RCC 7860 (cell line): ENCODE measurements at regions not wholly inside any gene's neighbourhood (a gene's known extent, or its start where the extent isn't known, plus 50 kb on each side); places are given as distances from the start of the nearest gene placed in this dataset.

Source experiments
- DNase-seq: peaks from one replicate; pipeline ENCODE4 v3.0.0-alpha.2; 2015; ENCODE audit warnings: low spot score
- FAIRE-seq: peaks from 2 replicates; lab custom pipeline; 2012; peaks lifted over from hg19 to GRCh38; lab: Jason Lieb, UNC

- DNase-seq (no peak), FAIRE-seq (no peak)
Observed at GRCh38 chr1:5365751-5366150, 626.5 kb downstream of the NPHP4 start.

GRCh38 chr1:5364591-5364990 is 627.6 kb downstream of the NPHP4 start:
- DNase-seq (no peak), FAIRE-seq (no peak)

- FAIRE-seq (no peak), DNase-seq (no peak)
Observed at GRCh38 chr1:5354681-5355080, 637.5 kb downstream of the NPHP4 start.

- FAIRE-seq (no peak), DNase-seq (no peak)
Observed at GRCh38 chr1:5351366-5351765, 640.9 kb downstream of the NPHP4 start.

GRCh38 chr1:5349526-5349925 is 642.7 kb downstream of the NPHP4 start:
- no peak for FAIRE-seq
- DNase-seq = no peak

- DNase-seq = no peak
- no peak for FAIRE-seq
Observed at GRCh38 chr1:5348732-5349465, 643.3 kb downstream of the NPHP4 start.

GRCh38 chr1:5347726-5348125 is 644.5 kb downstream of the NPHP4 start:
- FAIRE-seq = no peak
- no peak for DNase-seq

- no peak for DNase-seq
- no peak for FAIRE-seq
Observed at GRCh38 chr1:5345556-5345955, 646.7 kb downstream of the NPHP4 start.

- FAIRE-seq = no peak
- no peak for DNase-seq
Observed at GRCh38 chr1:5343256-5344020, 648.8 kb downstream of the NPHP4 start.

GRCh38 chr1:5342830-5343229 is 649.4 kb downstream of the NPHP4 start:
- no peak for DNase-seq
- FAIRE-seq = no peak

GRCh38 chr1:5342172-5342571 is 650.1 kb downstream of the NPHP4 start:
- DNase-seq (no peak), FAIRE-seq (no peak)

- DNase-seq (no peak), FAIRE-seq (no peak)
Observed at GRCh38 chr1:5341471-5341870, 650.8 kb downstream of the NPHP4 start.

GRCh38 chr1:5340560-5341130 is 651.6 kb downstream of the NPHP4 start:
- DNase-seq = no peak
- no peak for FAIRE-seq

GRCh38 chr1:5338466-5338865 is 653.8 kb downstream of the NPHP4 start:
- FAIRE-seq (no peak), DNase-seq (no peak)

- FAIRE-seq = peak; percentile 44
- DNase-seq = peak; percentile 57
Observed at GRCh38 chr1:5333291-5333690, 658.9 kb downstream of the NPHP4 start.

- DNase-seq (no peak), FAIRE-seq (no peak)
Observed at GRCh38 chr1:5331101-5331500, 661.1 kb downstream of the NPHP4 start.

- DNase-seq (no peak), FAIRE-seq (no peak)
Observed at GRCh38 chr1:5329068-5329739, 663.0 kb downstream of the NPHP4 start.

GRCh38 chr1:5324883-5325282 is 667.3 kb downstream of the NPHP4 start:
- no peak for DNase-seq
- FAIRE-seq = no peak

- FAIRE-seq (no peak), DNase-seq (no peak)
Observed at GRCh38 chr1:5318143-5318816, 663.9 kb downstream of the AJAP1 start.

GRCh38 chr1:5317391-5317790 is 663.0 kb downstream of the AJAP1 start:
- no peak for DNase-seq
- no peak for FAIRE-seq

GRCh38 chr1:5312862-5313261 is 658.5 kb downstream of the AJAP1 start:
- FAIRE-seq (no peak), DNase-seq (no peak)
